ENCODE measurements at regions not wholly inside any gene's neighbourhood (a gene's known extent, or its start where the extent isn't known, plus 50 kb on each side); places are given as distances from the start of the nearest gene placed in this dataset.

- TF ChIP-seq EZH2phosphoT487 (IDR thresholded peaks at IDR 0.05; ENCODE audit: insufficient read depth, low read depth) (no peak), EZH2 (IDR thresholded peaks at IDR 0.05; ENCODE audit: insufficient read depth, poor library complexity, severe bottlenecking) (no peak)
Measured at GRCh38 chr2:43054367-43054766, 172.0 kb downstream of the ZFP36L2 start.
